ENCODE measurements at regions not wholly inside any gene's neighbourhood (a gene's known extent, or its start where the extent isn't known, plus 50 kb on each side); places are given as distances from the start of the nearest gene placed in this dataset.

DNA sequence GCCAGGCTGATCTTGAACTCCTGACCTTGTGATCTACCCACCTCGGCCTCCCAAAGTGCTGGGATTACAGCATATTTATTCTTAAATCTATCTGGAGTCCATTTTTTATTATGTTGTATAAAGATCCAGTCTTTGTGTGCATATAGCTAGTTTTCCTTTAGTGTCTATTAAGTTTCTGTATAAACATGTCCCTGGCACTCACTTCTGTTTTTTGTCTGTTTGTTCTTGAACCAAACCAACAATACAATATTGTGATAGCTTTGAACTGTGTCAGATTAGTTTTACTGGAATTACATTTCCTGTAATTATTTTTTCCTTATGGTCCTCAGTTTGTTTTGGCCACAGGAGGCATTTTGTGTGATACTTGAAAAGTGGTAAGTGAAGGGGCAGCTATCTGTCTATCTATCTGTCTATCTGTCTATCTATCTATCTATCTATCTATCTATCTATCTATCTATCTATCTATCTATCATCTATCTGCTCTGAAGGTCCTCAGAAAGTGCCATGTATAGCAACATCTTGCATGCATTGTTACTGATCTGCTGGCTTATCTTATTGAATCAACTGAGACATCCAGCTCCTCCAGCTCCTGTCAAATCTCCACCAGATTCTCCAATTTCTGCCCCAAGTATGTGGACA, 70.9 kb upstream of the ACVR1 start:
- no peaks in the 10 kb centered on the region; the same call in 1 of the 2 replicates for H3K27me3 Mint-ChIP-seq (ENCODE audit: low read depth)
- no peak overlapping the region for H2AK5ac ChIP-seq (ENCODE audit: insufficient read length, low read length)
- TF ChIP-seq CTCF (conservative IDR thresholded peaks at IDR 0.05) = no peak
- no peak overlapping the region for H4K5ac ChIP-seq (ENCODE audit: insufficient read length, low read depth, low read length)
- H3K56ac ChIP-seq (ENCODE audit: insufficient read length, low read depth, low read length) = no peak overlapping the region
- H3K4me1 ChIP-seq (ENCODE audit: insufficient read depth, low read length) = no peaks in the 10 kb centered on the region
- no peak overlapping the region for H3K9ac ChIP-seq (ENCODE audit: extremely low read depth, insufficient read length, low read length)
- H3K27ac ChIP-seq (ENCODE audit: insufficient read length, low read depth, low read length) = no peak overlapping the region
- H2BK15ac ChIP-seq (ENCODE audit: low read depth, low read length) = no peak overlapping the region
- WGBS (ENCODE audit: extremely low coverage, insufficient read length, low lambda C conversion rate) = no CpG with 5 or more reads among the region's 1 CpG
- H3K36me3 Mint-ChIP-seq (ENCODE audit: insufficient read depth in 1 of 3, low read depth in 3 of 3) = no peaks in the 10 kb centered on the region
- no peaks in the 10 kb centered on the region for H3K9me3 Mint-ChIP-seq
- H2BK120ac ChIP-seq (ENCODE audit: low read depth, low read length, poor library complexity, severe bottlenecking) = no peak overlapping the region
- H3K4me3 Mint-ChIP-seq = no peak overlapping the region
- no peak overlapping the region for H3K4me2 ChIP-seq (ENCODE audit: insufficient read depth, insufficient read length, low read length)
- H3K14ac ChIP-seq (ENCODE audit: insufficient read depth, low read length) = no peak overlapping the region
- H3K23me2 ChIP-seq (ENCODE audit: insufficient read length, low read depth, low read length, poor library complexity, severe bottlenecking) = no peaks in the 10 kb centered on the region
- no peaks in the 10 kb centered on the region for H3K4me1 Mint-ChIP-seq
- no peaks in the 10 kb centered on the region for H4K20me1 ChIP-seq (ENCODE audit: control insufficient read depth, insufficient read depth, insufficient read length)
- no peak for DNase-seq
- no peaks in the 10 kb centered on the region for H3K9me3 ChIP-seq (ENCODE audit: control insufficient read depth, low read depth, low read length)
- H3K18ac ChIP-seq (ENCODE audit: insufficient read length, low read depth, low read length) = no peak overlapping the region
- no peaks in the 10 kb centered on the region for H3K27me3 ChIP-seq (ENCODE audit: insufficient read depth, low read length)
- no peak overlapping the region for H2BK12ac ChIP-seq (ENCODE audit: insufficient read length, low read depth, low read length)
- H4K8ac ChIP-seq (replicated peaks; ENCODE audit: insufficient read length, low read depth, low read length) = no peak overlapping the region
- no peak overlapping the region for H3K27ac Mint-ChIP-seq
- no peak overlapping the region for H3K23ac ChIP-seq (ENCODE audit: insufficient read length, low read depth, low read length)
- no peak overlapping the region for H3T11ph ChIP-seq (ENCODE audit: low read length)
- H3K79me1 ChIP-seq (ENCODE audit: insufficient read depth, low read depth, low read length, poor library complexity, severe bottlenecking) = no peaks in the 10 kb centered on the region
- no peak overlapping the region for H3K4ac ChIP-seq (ENCODE audit: low read depth, low read length)
- no peak overlapping the region for H2AFZ ChIP-seq (ENCODE audit: low read length)
- H2BK5ac ChIP-seq (ENCODE audit: insufficient read length, low read length) = no peak overlapping the region
- H3K79me2 ChIP-seq (ENCODE audit: insufficient read depth, low read length) = no peaks in the 10 kb centered on the region
- no peak overlapping the region for H4K91ac ChIP-seq (ENCODE audit: insufficient read length, low read depth, low read length)
- H2BK20ac ChIP-seq (ENCODE audit: low read depth, low read length, poor library complexity, severe bottlenecking) = no peak overlapping the region

Data from H9 (cell line).